OCI-LY3 (cell line): ENCODE measurements at regions not wholly inside any gene's neighbourhood (a gene's known extent, or its start where the extent isn't known, plus 50 kb on each side); places are given as distances from the start of the nearest gene placed in this dataset.

Source experiments
- CTCF ChIP-seq: fragments of 200-600, 300-600 bp; sonication (generic); IDR thresholded peaks from 2 replicates; pipeline ENCODE4 v1.5.1; 2014; ENCODE audit warnings: antibody characterized with exemption, low read length, low read depth
- EZH2phosphoT487 ChIP-seq: fragments of 200-600 bp; shearing (Covaris generic); IDR thresholded peaks from 2 replicates; pipeline ENCODE4 v1.6.1; 2018; ENCODE audit warnings: antibody characterized with exemption, mixed run types, low read depth

GRCh38 chr13:40228496-40228895, 437.9 kb downstream of the FOXO1 start:
- TF ChIP-seq CTCF (no peak), EZH2phosphoT487 (no peak)
